Lung (tissue), 11 donors: ENCODE measurements at regions not wholly inside any gene's neighbourhood (a gene's known extent, or its start where the extent isn't known, plus 50 kb on each side); places are given as distances from the start of the nearest gene placed in this dataset.
A peak's percentile ranks its signal among the peaks of the same experiment; 100 is the strongest.

Source experiments
- ATAC-seq: fragments of 200-7000 bp; cut with Tn5 transposase; one replicate; pipeline ENCODE4 v1.9.1; 2020; ENCODE audit warnings: moderate number of reproducible peaks; ENCODE audit not compliant: insufficient read depth, low FRiP score
- DNase-seq, 3 donors: peaks; one replicate each; pipeline ENCODE4 v3.0.0-alpha.2; 2013 to 2017
- H3K27ac ChIP-seq, 2 donors: one replicate each; pipeline ENCODE4 v1.5.1; 2013; ENCODE audit warnings: mild to moderate bottlenecking in 2 of 2, moderate library complexity in 2 of 2, control low read depth in 1 of 2, inconsistent platforms in 1 of 2, low read depth in 1 of 2, low read length in 1 of 2
- H3K27me3 ChIP-seq, 3 donors: one replicate each; pipeline ENCODE4 v1.5.1; 2013; ENCODE audit warnings: low read length in 2 of 3; ENCODE audit not compliant: control insufficient read depth in 3 of 3, insufficient read depth in 3 of 3
- H3K36me3 ChIP-seq, 4 donors: one replicate each; pipeline ENCODE4 v1.5.1; 2013; ENCODE audit warnings: low read length in 4 of 4, mild to moderate bottlenecking in 1 of 4, moderate library complexity in 1 of 4; ENCODE audit not compliant: control insufficient read depth in 4 of 4, insufficient read depth in 4 of 4
- H3K4me1 ChIP-seq, 5 donors: one replicate each; pipeline ENCODE4 v1.5.1; 2013; ENCODE audit warnings: low read length in 5 of 5, mild to moderate bottlenecking in 2 of 5, moderate library complexity in 1 of 5; ENCODE audit not compliant: control insufficient read depth in 5 of 5, insufficient read depth in 5 of 5
- H3K4me3 ChIP-seq: one replicate; pipeline ENCODE4 v1.5.1; 2013; ENCODE audit warnings: mild to moderate bottlenecking, control low read depth, moderate library complexity
- H3K9ac ChIP-seq, 2 donors: one replicate each; pipeline ENCODE4 v1.5.1; 2013; ENCODE audit warnings: low read length in 2 of 2, control low read depth in 1 of 2; ENCODE audit not compliant: insufficient read depth in 1 of 2
- H3K9me3 ChIP-seq, 4 donors: one replicate each; pipeline ENCODE4 v1.5.1; 2013; ENCODE audit warnings: low read length in 3 of 4, mild to moderate bottlenecking in 1 of 4, moderate library complexity in 1 of 4; ENCODE audit not compliant: control insufficient read depth in 4 of 4, insufficient read depth in 3 of 4
- WGBS, 2 donors: extraction: QIAGEN DNeasy Blood & Tissue Kit; methylation state at CpG; one replicate each; pipeline ENCODE4 v1.1.7; 2013; 5-methylcytosine and 5-hydroxymethylcytosine counted together
- TF ChIP-seq, protein P1 (sequence below): IDR thresholded peaks from 2 replicates; pipeline ENCODE4 v1.5.1; 2012; ENCODE audit warnings: mild to moderate bottlenecking; ENCODE audit errors: control extremely low read depth, extremely low read depth
- donor health status: control.
- donor health status: control.
- donor health status: Bipolar disorder and iron deficiency.
- donor health status: healthy.
- donor health status: DM: yes; HTN: yes; CAD: no.

DNA sequence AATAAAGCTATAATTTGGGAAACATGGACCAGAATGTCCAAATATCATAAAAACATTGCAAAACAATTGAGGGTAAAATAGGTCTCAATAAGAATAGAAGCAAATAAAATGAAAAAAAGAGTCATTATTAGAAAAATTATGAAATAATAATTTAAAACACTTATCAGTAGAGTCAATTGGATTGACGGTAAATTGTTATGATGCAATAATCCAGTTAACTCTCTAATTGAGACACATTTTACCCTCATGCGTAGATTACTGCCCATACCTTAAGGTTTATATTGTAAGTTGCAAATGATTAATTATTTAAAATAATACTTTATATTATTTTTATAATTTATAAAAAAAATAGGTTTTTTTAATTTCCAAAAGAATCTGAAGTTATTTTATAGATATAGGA is 73.4 kb upstream of the POU1F1 start:
- no peaks in the 10 kb centered on the region for H3K36me3 ChIP-seq
- TF ChIP-seq, protein P1, sequence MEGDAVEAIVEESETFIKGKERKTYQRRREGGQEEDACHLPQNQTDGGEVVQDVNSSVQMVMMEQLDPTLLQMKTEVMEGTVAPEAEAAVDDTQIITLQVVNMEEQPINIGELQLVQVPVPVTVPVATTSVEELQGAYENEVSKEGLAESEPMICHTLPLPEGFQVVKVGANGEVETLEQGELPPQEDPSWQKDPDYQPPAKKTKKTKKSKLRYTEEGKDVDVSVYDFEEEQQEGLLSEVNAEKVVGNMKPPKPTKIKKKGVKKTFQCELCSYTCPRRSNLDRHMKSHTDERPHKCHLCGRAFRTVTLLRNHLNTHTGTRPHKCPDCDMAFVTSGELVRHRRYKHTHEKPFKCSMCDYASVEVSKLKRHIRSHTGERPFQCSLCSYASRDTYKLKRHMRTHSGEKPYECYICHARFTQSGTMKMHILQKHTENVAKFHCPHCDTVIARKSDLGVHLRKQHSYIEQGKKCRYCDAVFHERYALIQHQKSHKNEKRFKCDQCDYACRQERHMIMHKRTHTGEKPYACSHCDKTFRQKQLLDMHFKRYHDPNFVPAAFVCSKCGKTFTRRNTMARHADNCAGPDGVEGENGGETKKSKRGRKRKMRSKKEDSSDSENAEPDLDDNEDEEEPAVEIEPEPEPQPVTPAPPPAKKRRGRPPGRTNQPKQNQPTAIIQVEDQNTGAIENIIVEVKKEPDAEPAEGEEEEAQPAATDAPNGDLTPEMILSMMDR: no peak
- no peak overlapping the region for H3K27ac ChIP-seq
- no peak for ATAC-seq
- no peaks in the 10 kb centered on the region for H3K27me3 ChIP-seq
- H3K9ac ChIP-seq: no peak overlapping the region
- WGBS, 2 donors: 76 to 88% methylated on average over 2 of the region's 2 CpGs
- no peak for DNase-seq
- no peak overlapping the region for H3K4me3 ChIP-seq
- H3K9me3 ChIP-seq: no peaks in the 10 kb centered on the region
- H3K4me1 ChIP-seq: no peaks in the 10 kb centered on the region

DNA sequence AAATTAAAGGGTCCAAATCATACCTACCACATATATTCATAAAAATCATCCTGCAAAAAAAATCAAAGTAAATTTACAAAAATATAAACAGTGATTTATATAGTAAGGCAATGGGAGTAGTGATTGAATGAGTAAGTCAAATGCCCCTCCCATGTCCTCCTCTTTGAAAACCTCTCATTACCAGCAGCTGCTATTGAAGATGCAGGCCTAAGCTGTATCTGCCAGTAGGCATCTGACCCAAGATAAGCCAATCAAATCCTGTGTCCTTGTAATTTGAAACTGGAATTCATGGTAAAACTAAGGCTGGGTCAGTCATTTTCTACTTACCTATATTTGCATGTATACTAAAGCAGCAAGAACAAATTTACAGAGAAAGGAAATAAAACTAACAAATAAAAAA is 60.4 kb upstream of the POU1F1 start:
- Histone ChIP-seq H3K4me3 (no peak overlapping the region), H3K27me3 (no peaks in the 10 kb centered on the region), H3K36me3 (no peaks in the 10 kb centered on the region), H3K9me3 (no peaks in the 10 kb centered on the region), H3K4me1 (no peaks in the 10 kb centered on the region), H3K9ac (no peak overlapping the region), H3K27ac (no peak overlapping the region)
- TF ChIP-seq, protein P1: no peak
- ATAC-seq (no peak), DNase-seq (no peak)

DNA sequence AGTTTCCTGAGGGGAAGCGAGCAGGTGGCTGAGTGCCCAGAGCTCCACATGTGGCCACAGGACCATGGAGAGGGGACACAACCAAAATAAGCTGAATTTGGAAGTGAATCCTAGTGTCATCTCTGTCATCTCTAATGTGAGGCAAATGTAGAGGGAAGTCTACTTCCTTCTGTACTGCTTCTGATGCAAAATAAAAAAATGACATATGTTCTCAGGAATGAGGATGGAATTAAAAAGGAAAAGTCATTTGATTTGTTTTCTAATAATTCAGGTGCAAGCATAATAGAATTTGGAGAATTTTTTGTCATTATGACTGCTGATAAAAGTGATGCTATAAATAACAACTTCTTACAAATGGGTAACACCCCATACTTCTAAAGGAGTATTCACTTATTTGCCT is 59.5 kb upstream of the POU1F1 start:
- no peak overlapping the region for H3K9ac ChIP-seq
- DNase-seq (no peak), ATAC-seq (no peak)
- WGBS, 2 donors: 57 to 59% methylated on average over 1 of the region's 1 CpG
- H3K9me3 ChIP-seq: no peaks in the 10 kb centered on the region
- no peaks in the 10 kb centered on the region for H3K4me1 ChIP-seq
- no peak overlapping the region for H3K27ac ChIP-seq
- H3K4me3 ChIP-seq: no peak overlapping the region
- H3K36me3 ChIP-seq: no peaks in the 10 kb centered on the region
- no peaks in the 10 kb centered on the region for H3K27me3 ChIP-seq
- TF ChIP-seq, protein P1: no peak

DNA sequence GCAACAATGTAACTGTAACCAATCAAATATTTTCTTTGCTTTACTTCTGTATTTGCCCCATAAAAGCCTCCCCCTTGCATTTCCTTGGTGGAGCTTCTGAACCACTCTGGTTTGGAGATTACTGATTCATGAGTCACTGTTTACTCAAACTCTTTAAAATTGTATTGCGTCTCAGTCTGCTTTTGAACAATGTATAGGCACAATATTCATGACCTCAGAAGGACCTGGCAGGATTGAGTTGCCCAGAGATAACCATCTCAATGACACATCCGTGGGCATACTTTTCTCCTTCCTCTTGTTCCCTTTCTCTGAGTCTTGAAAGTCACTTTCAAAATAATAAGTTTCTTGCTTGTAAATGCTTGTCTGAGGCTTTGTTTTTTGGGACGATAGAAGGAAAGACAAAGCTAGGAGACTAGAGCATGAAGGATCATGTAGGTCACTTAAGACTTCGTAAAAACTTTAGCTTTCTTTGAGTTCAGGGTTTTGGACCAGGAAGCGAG is 57.1 kb upstream of the POU1F1 start:
- peak; percentile 72 for ATAC-seq
- Histone ChIP-seq H3K9me3 (no peaks in the 10 kb centered on the region), H3K36me3 (no peaks in the 10 kb centered on the region), H3K27me3 (no peaks in the 10 kb centered on the region), H3K4me1 (no peaks in the 10 kb centered on the region), H3K27ac (no peak overlapping the region), H3K9ac (no peak overlapping the region), H3K4me3 (no peak overlapping the region)
- peak in 2 of 3 donors; percentile 34 to 51 for DNase-seq
- WGBS, 2 donors: 47 to 55% methylated on average over 5 of the region's 5 CpGs
- TF ChIP-seq, protein P1: no peak
